DND-41 (cell line): ENCODE measurements at regions not wholly inside any gene's neighbourhood (a gene's known extent, or its start where the extent isn't known, plus 50 kb on each side); places are given as distances from the start of the nearest gene placed in this dataset.

ENCODE experiments used
- EZH2 ChIP-seq: IDR thresholded peaks from 3 replicates; pipeline ENCODE4 v1.6.1; 2012; ENCODE audit warnings: borderline replicate concordance, low read depth, mild to moderate bottlenecking, moderate library complexity, low read length, inconsistent platforms; ENCODE audit not compliant: severe bottlenecking
- TF ChIP-seq, protein P1 (sequence below): IDR thresholded peaks from 2 replicates; pipeline ENCODE4 v1.5.1; 2012; ENCODE audit warnings: borderline replicate concordance, low read length, moderate library complexity, mild to moderate bottlenecking; ENCODE audit not compliant: poor library complexity, severe bottlenecking; ENCODE audit errors: extremely low read depth

DNA sequence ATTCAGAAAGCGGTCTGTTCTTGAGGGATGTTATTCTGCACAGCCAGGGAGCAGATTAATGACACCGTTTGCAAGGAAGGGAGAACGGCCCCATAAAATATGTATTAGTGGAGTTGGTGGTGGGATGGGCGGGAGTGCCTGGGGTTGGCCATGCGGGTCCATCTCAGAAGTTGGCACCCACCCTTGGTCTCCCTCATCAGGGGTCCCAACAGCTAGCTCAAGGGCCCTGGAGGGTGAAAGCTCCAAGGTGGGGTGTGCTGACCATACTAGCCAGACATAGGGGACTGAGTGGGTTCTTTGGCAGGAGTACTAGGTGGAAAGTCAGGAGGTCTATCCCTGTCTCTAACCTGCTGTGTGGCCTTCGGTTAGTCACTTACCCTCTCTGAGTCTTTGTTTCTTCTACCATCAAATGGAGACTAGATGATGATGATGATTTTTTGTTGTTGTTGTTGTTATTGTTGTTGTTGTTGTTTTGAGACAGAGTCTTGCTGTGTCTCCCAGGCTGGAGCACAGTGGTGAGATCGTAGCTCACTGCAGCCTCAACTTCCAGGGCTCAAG lies 83.2 kb upstream of the BRD7 start:
- TF ChIP-seq, protein P1, sequence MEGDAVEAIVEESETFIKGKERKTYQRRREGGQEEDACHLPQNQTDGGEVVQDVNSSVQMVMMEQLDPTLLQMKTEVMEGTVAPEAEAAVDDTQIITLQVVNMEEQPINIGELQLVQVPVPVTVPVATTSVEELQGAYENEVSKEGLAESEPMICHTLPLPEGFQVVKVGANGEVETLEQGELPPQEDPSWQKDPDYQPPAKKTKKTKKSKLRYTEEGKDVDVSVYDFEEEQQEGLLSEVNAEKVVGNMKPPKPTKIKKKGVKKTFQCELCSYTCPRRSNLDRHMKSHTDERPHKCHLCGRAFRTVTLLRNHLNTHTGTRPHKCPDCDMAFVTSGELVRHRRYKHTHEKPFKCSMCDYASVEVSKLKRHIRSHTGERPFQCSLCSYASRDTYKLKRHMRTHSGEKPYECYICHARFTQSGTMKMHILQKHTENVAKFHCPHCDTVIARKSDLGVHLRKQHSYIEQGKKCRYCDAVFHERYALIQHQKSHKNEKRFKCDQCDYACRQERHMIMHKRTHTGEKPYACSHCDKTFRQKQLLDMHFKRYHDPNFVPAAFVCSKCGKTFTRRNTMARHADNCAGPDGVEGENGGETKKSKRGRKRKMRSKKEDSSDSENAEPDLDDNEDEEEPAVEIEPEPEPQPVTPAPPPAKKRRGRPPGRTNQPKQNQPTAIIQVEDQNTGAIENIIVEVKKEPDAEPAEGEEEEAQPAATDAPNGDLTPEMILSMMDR, result no peak
- TF ChIP-seq EZH2, result no peak
